A673 (cell line): ENCODE measurements at regions not wholly inside any gene's neighbourhood (a gene's known extent, or its start where the extent isn't known, plus 50 kb on each side); places are given as distances from the start of the nearest gene placed in this dataset.

Experiments used
- CTCF ChIP-seq: fragments of 300-800, 200-600 bp; sonication (generic); conservative IDR thresholded peaks from 2 replicates; pipeline ENCODE4 v1.5.1; 2017; ENCODE audit warnings: low read depth, mild to moderate bottlenecking, antibody characterized with exemption, low read length, moderate library complexity, mixed read lengths
- EZH2 ChIP-seq: fragments of 200-600 bp; sonication (generic); IDR thresholded peaks from 2 replicates; pipeline ENCODE4 v1.6.1; 2017; ENCODE audit warnings: borderline replicate concordance, low read depth, mild to moderate bottlenecking, mixed read lengths, antibody characterized with exemption, low read length; ENCODE audit not compliant: poor library complexity, severe bottlenecking

GRCh38 chr6:95384988-95385387 is 192.3 kb upstream of the MANEA start:
- no peak for TF ChIP-seq CTCF
- TF ChIP-seq EZH2: no peak
